CD1c-positive myeloid dendritic cell (primary cell): ENCODE measurements at regions not wholly inside any gene's neighbourhood (a gene's known extent, or its start where the extent isn't known, plus 50 kb on each side); places are given as distances from the start of the nearest gene placed in this dataset.
"Not testable (repeated sequence)": the region's sequence is repeated elsewhere in the genome, so short reads cannot be mapped to it uniquely, and the experiment has no call there.

Experiments used
- DNase-seq: peaks from one replicate; pipeline ENCODE4 v3.0.0-alpha.2; 2016; ENCODE audit errors: extremely low spot score

GRCh38 chr6:140773276-140773675 lies 1359.4 kb upstream of the GJE1 start:
- no peak for DNase-seq

GRCh38 chr6:140772576-140772975 lies 1360.1 kb upstream of the GJE1 start:
- DNase-seq: no peak

- DNase-seq: no peak
Measured at GRCh38 chr6:140768133-140768532, 1364.6 kb upstream of the GJE1 start.

GRCh38 chr6:140766999-140767398 lies 1365.7 kb upstream of the GJE1 start:
- DNase-seq: no peak

GRCh38 chr6:140758169-140758877 lies 1374.4 kb upstream of the GJE1 start:
- DNase-seq: no peak

GRCh38 chr6:140752234-140752633 lies 1377.8 kb upstream of the CITED2 start:
- no peak for DNase-seq

GRCh38 chr6:140747114-140747513 lies 1372.7 kb upstream of the CITED2 start:
- no peak for DNase-seq

GRCh38 chr6:140744659-140745320 lies 1370.3 kb upstream of the CITED2 start:
- no peak for DNase-seq

- DNase-seq: no peak
Measured at GRCh38 chr6:140736231-140736630, 1361.8 kb upstream of the CITED2 start.

- DNase-seq: no peak
Measured at GRCh38 chr6:140732991-140733390, 1358.5 kb upstream of the CITED2 start.

- DNase-seq: no peak
Measured at GRCh38 chr6:140732155-140732554, 1357.7 kb upstream of the CITED2 start.

- no peak for DNase-seq
Measured at GRCh38 chr6:140731741-140732140, 1357.3 kb upstream of the CITED2 start.

GRCh38 chr6:140729521-140729920 lies 1355.1 kb upstream of the CITED2 start:
- DNase-seq: no peak

GRCh38 chr6:140718021-140718420 lies 1343.6 kb upstream of the CITED2 start:
- no peak for DNase-seq

GRCh38 chr6:140713495-140713894 lies 1339.0 kb upstream of the CITED2 start:
- no peak for DNase-seq

- DNase-seq: no peak
Measured at GRCh38 chr6:140711019-140711613, 1336.7 kb upstream of the CITED2 start.

- no peak for DNase-seq
Measured at GRCh38 chr6:140708441-140708840, 1334.0 kb upstream of the CITED2 start.

- DNase-seq: not testable (repeated sequence)
Measured at GRCh38 chr6:140704008-140704407, 1329.6 kb upstream of the CITED2 start.

- DNase-seq: no peak
Measured at GRCh38 chr6:140697585-140697984, 1323.1 kb upstream of the CITED2 start.

- no peak for DNase-seq
Measured at GRCh38 chr6:140684776-140685550, 1310.5 kb upstream of the CITED2 start.

- no peak for DNase-seq
Measured at GRCh38 chr6:140677781-140678528, 1303.5 kb upstream of the CITED2 start.

GRCh38 chr6:140671926-140672325 lies 1297.5 kb upstream of the CITED2 start:
- DNase-seq: no peak
